B cell (primary cell): ENCODE measurements at regions not wholly inside any gene's neighbourhood (a gene's known extent, or its start where the extent isn't known, plus 50 kb on each side); places are given as distances from the start of the nearest gene placed in this dataset.

ENCODE experiments used
- CTCF ChIP-seq: fragments of 200-600 bp; IDR thresholded peaks from one replicate; pipeline ENCODE4 v1.8.0; 2022; ENCODE audit warnings: antibody characterized with exemption, mild to moderate bottlenecking
- EZH2 ChIP-seq: IDR thresholded peaks from 2 replicates; pipeline ENCODE4 v1.6.1; 2012; ENCODE audit warnings: borderline replicate concordance, low read depth, mild to moderate bottlenecking, moderate library complexity, low read length; ENCODE audit not compliant: insufficient read depth, poor library complexity, severe bottlenecking

GRCh38 chr2:150916467-150917396 lies 344.9 kb downstream of the RBM43 start:
- no peak for TF ChIP-seq CTCF
- no peak for TF ChIP-seq EZH2
